Osteoblast (primary cell): ENCODE measurements at regions not wholly inside any gene's neighbourhood (a gene's known extent, or its start where the extent isn't known, plus 50 kb on each side); places are given as distances from the start of the nearest gene placed in this dataset.

Experiments
- DNase-seq: peaks from one replicate; pipeline ENCODE4 v3.0.0; 2011; ENCODE audit warnings: low spot score, mixed read lengths; ENCODE audit not compliant: insufficient read length; ENCODE audit errors: missing footprints
- H2AFZ ChIP-seq: 2 replicates; pipeline ENCODE4 v1.6.0; 2011; ENCODE audit warnings: mild to moderate bottlenecking, low read length
- H3K27ac ChIP-seq: 2 replicates; pipeline ENCODE4 v1.5.1; 2011; ENCODE audit warnings: mild to moderate bottlenecking, low read depth, low read length, moderate library complexity
- H3K27me3 ChIP-seq: 2 replicates; pipeline ENCODE4 v1.6.0; 2012; ENCODE audit warnings: mild to moderate bottlenecking, control low read depth, inconsistent platforms, low read length, moderate library complexity; ENCODE audit not compliant: insufficient read depth
- H3K36me3 ChIP-seq: 2 replicates; pipeline ENCODE4 v1.5.1; 2011; ENCODE audit warnings: mild to moderate bottlenecking, low read length, control low read depth, moderate library complexity; ENCODE audit not compliant: insufficient read depth
- H3K4me1 ChIP-seq: 2 replicates; pipeline ENCODE4 v1.5.1; 2011; ENCODE audit warnings: mild to moderate bottlenecking, low read length, control low read depth, moderate library complexity; ENCODE audit not compliant: insufficient read depth
- H3K4me2 ChIP-seq: 2 replicates; pipeline ENCODE4 v1.6.0; 2011; ENCODE audit warnings: mild to moderate bottlenecking, low read length; ENCODE audit not compliant: insufficient read depth
- H3K4me3 ChIP-seq: fragments of 200-600 bp; sonication (generic); 3 replicates; pipeline ENCODE4 v1.5.1; 2012; ENCODE audit warnings: mild to moderate bottlenecking, low read length, inconsistent platforms; ENCODE audit not compliant: insufficient read depth
- H3K79me2 ChIP-seq: 2 replicates; pipeline ENCODE4 v1.6.0; 2012; ENCODE audit warnings: mild to moderate bottlenecking, low read length, control low read depth, inconsistent platforms; ENCODE audit not compliant: insufficient read depth
- H3K9me3 ChIP-seq: 2 replicates; pipeline ENCODE4 v1.5.1; 2011; ENCODE audit warnings: low read depth, low read length, control low read depth
- H4K20me1 ChIP-seq: 2 replicates; pipeline ENCODE4 v1.6.0; 2012; ENCODE audit warnings: mild to moderate bottlenecking, low read length, control low read depth; ENCODE audit not compliant: insufficient read depth
- TF ChIP-seq, protein P1 (sequence below): IDR thresholded peaks from 2 replicates; pipeline ENCODE4 v1.5.1; 2011; ENCODE audit warnings: mild to moderate bottlenecking, low read depth, low read length, moderate library complexity; ENCODE audit errors: extremely low read depth

DNA sequence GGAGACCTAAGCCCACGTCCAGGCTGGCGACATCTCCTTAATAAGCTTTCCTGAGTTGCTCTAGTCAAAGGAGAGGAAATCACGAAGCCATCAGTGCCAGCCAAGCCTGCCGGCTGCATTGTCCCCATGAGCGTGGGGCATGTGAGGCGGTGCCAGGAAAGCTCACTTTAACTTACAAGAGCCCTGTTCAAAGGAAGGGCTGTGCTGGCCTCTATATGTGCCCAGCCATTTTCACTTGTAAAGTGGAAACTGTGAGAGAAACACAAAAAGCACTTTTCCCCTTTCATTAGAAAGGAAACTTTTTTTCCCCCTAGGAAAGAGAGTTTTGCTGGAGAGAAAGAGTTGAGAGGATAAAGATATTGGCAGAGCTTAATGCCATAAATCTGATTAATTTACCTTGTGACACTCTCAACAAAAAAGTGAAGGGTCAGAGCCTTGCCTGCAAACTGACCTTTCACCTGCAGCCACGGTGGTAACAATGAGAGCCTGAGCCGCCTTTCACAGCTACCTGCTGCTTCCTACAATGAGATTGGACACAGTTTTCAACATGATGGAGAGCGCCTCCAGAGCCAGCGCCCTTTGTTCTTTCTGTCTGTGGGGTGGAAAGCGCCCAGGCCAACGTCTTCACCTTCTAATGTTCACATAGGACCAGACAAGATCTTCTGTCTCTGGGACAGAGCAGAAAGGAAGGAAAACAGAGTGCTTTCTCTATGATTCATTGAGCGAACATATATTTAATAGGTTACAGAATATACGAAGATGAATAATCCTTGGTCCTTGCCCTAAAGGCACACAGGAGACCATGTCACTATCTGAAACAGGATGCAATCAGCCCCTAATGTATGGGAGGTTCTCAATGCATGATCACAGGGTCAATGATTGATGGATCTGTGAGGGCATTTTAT, 233.1 kb upstream of the HES1 start:
- TF ChIP-seq, protein P1, sequence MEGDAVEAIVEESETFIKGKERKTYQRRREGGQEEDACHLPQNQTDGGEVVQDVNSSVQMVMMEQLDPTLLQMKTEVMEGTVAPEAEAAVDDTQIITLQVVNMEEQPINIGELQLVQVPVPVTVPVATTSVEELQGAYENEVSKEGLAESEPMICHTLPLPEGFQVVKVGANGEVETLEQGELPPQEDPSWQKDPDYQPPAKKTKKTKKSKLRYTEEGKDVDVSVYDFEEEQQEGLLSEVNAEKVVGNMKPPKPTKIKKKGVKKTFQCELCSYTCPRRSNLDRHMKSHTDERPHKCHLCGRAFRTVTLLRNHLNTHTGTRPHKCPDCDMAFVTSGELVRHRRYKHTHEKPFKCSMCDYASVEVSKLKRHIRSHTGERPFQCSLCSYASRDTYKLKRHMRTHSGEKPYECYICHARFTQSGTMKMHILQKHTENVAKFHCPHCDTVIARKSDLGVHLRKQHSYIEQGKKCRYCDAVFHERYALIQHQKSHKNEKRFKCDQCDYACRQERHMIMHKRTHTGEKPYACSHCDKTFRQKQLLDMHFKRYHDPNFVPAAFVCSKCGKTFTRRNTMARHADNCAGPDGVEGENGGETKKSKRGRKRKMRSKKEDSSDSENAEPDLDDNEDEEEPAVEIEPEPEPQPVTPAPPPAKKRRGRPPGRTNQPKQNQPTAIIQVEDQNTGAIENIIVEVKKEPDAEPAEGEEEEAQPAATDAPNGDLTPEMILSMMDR = no peak
- H3K36me3 ChIP-seq = no peaks in the 10 kb centered on the region
- H3K4me1 ChIP-seq = no peaks in the 10 kb centered on the region
- no peaks in the 10 kb centered on the region for H4K20me1 ChIP-seq
- H3K4me3 ChIP-seq = no peak overlapping the region
- H3K9me3 ChIP-seq = no peaks in the 10 kb centered on the region
- H3K4me2 ChIP-seq = no peak overlapping the region
- no peak for DNase-seq
- peaks cover 21% of the 10 kb centered on the region for H3K27me3 ChIP-seq
- no peak overlapping the region for H3K27ac ChIP-seq
- no peaks in the 10 kb centered on the region for H3K79me2 ChIP-seq
- no peak overlapping the region for H2AFZ ChIP-seq

DNA sequence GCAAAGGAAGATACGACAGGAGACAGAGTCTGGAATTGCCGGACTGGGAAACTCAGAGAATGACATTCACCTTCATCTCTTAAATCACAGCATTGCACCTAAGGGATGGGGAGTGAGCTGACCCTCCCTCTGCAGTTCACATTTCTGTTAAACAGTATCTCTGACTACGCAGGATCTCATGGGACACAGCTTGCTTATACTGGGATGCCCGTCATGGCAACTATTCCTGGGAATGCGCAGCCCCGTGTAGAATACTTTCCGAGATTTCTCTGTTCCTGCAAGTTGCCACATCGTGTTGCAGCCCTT, 232.5 kb upstream of the HES1 start:
- H3K79me2 ChIP-seq = no peaks in the 10 kb centered on the region
- H3K4me2 ChIP-seq = no peak overlapping the region
- no peaks in the 10 kb centered on the region for H3K4me1 ChIP-seq
- no peak overlapping the region for H3K4me3 ChIP-seq
- H2AFZ ChIP-seq = no peak overlapping the region
- no peaks in the 10 kb centered on the region for H3K36me3 ChIP-seq
- no peaks in the 10 kb centered on the region for H3K9me3 ChIP-seq
- TF ChIP-seq, protein P1 = no peak
- peaks cover 21% of the 10 kb centered on the region for H3K27me3 ChIP-seq
- H3K27ac ChIP-seq = no peak overlapping the region
- no peaks in the 10 kb centered on the region for H4K20me1 ChIP-seq
- no peak for DNase-seq

GRCh38 chr3:193903966-193904365, 232.0 kb upstream of the HES1 start:
- no peak overlapping the region for H3K4me2 ChIP-seq
- H2AFZ ChIP-seq = no peak overlapping the region
- H4K20me1 ChIP-seq = no peaks in the 10 kb centered on the region
- no peak for DNase-seq
- H3K36me3 ChIP-seq = no peaks in the 10 kb centered on the region
- no peaks in the 10 kb centered on the region for H3K9me3 ChIP-seq
- no peak overlapping the region for H3K4me3 ChIP-seq
- peaks cover 21% of the 10 kb centered on the region for H3K27me3 ChIP-seq
- TF ChIP-seq, protein P1 = no peak
- no peaks in the 10 kb centered on the region for H3K4me1 ChIP-seq
- H3K27ac ChIP-seq = no peak overlapping the region
- no peaks in the 10 kb centered on the region for H3K79me2 ChIP-seq

DNA sequence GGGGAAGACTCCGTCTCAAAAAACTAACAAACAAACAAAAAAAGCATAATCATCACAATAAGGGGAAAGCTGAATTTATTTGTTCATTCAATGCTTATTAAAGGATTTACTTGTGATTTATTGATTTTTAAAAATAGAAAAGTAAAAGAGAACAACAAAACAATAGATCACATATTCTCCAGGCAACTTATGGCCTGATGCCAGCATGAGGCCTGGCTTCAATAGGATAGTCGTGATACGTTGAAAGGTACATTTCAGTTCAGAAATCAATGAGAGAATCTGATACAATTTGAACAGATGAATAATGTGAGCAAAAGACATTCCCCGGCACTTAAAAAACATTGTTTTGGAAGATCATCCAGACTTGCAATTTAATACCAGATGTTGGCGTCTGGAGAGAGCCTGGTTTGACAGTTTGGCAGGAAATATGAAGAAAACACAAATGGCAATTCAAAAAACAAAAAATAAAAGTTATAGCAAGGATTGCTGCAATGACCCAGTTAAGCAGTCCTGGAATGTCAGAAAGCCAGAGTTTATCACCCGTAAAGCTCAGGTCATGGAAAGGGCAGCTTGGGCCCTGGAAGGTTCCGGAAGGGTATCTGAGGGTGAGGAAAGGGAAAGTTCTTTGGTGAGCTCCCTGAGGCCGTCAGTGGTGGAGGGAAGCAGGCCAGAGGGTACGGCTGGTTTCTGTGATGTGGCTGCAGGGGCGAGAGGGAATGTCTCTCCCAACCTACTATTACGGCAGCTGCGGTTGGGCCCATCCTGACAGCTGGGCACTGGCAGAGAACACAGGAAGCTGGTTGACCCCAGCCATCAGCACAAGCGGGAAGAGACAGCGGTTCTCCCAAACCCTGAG, 230.2 kb upstream of the HES1 start:
- H3K79me2 ChIP-seq = no peaks in the 10 kb centered on the region
- H2AFZ ChIP-seq = no peak overlapping the region
- H3K36me3 ChIP-seq = no peaks in the 10 kb centered on the region
- TF ChIP-seq, protein P1 = no peak
- no peak for DNase-seq
- H4K20me1 ChIP-seq = no peaks in the 10 kb centered on the region
- H3K9me3 ChIP-seq = no peaks in the 10 kb centered on the region
- no peak overlapping the region for H3K4me2 ChIP-seq
- no peaks in the 10 kb centered on the region for H3K4me1 ChIP-seq
- peaks cover 27% of the 10 kb centered on the region for H3K27me3 ChIP-seq
- H3K4me3 ChIP-seq = no peak overlapping the region
- no peak overlapping the region for H3K27ac ChIP-seq
